HG03095 (cell line): ENCODE measurements at regions not wholly inside any gene's neighbourhood (a gene's known extent, or its start where the extent isn't known, plus 50 kb on each side); places are given as distances from the start of the nearest gene placed in this dataset.

ENCODE experiments used
- ATAC-seq: cut with Tn5 transposase; IDR thresholded peaks from one replicate; pipeline ENCODE4 v1.9.1; 2021; ENCODE audit warnings: moderate library complexity; ENCODE audit not compliant: unreplicated experiment

- ATAC-seq: no peak
These were observed 1637.8 kb downstream of the PLA2G4A start for GRCh38 chr1:188466539-188466938.

- no peak for ATAC-seq
These were observed 1647.9 kb downstream of the PLA2G4A start for GRCh38 chr1:188476606-188477005.

- ATAC-seq: no peak
These were observed 1660.8 kb downstream of the PLA2G4A start for GRCh38 chr1:188489336-188490112.

GRCh38 chr1:188496506-188496905 is 1667.8 kb downstream of the PLA2G4A start:
- no peak for ATAC-seq

GRCh38 chr1:188497020-188497419 is 1668.3 kb downstream of the PLA2G4A start:
- no peak for ATAC-seq

GRCh38 chr1:188499690-188500089 is 1670.9 kb downstream of the PLA2G4A start:
- no peak for ATAC-seq

GRCh38 chr1:188514917-188515316 is 1686.2 kb downstream of the PLA2G4A start:
- ATAC-seq: no peak

- ATAC-seq: no peak
These were observed 1688.4 kb downstream of the PLA2G4A start for GRCh38 chr1:188517139-188517538.

GRCh38 chr1:188551176-188551575 is 1722.4 kb downstream of the PLA2G4A start:
- ATAC-seq: no peak

GRCh38 chr1:188557053-188557452 is 1728.3 kb downstream of the PLA2G4A start:
- ATAC-seq: no peak

- ATAC-seq: no peak
These were observed 1754.3 kb downstream of the PLA2G4A start for GRCh38 chr1:188582911-188583532.

- ATAC-seq: no peak
These were observed 1755.4 kb downstream of the PLA2G4A start for GRCh38 chr1:188584119-188584518.

- no peak for ATAC-seq
These were observed 1761.9 kb downstream of the PLA2G4A start for GRCh38 chr1:188590641-188591040.

- ATAC-seq: no peak
These were observed 1765.9 kb downstream of the PLA2G4A start for GRCh38 chr1:188594542-188595235.

- no peak for ATAC-seq
These were observed 1770.6 kb downstream of the PLA2G4A start for GRCh38 chr1:188599313-188599712.

- ATAC-seq: no peak
These were observed 1782.7 kb downstream of the PLA2G4A start for GRCh38 chr1:188611432-188611831.

- no peak for ATAC-seq
These were observed 1786.6 kb downstream of the PLA2G4A start for GRCh38 chr1:188615321-188615720.

GRCh38 chr1:188620236-188620635 is 1791.5 kb downstream of the PLA2G4A start:
- no peak for ATAC-seq

- no peak for ATAC-seq
These were observed 1812.9 kb downstream of the PLA2G4A start for GRCh38 chr1:188641566-188642211.

- ATAC-seq: no peak
These were observed 1814.0 kb downstream of the PLA2G4A start for GRCh38 chr1:188642704-188643103.

GRCh38 chr1:188652678-188653077 is 1823.9 kb downstream of the PLA2G4A start:
- no peak for ATAC-seq
